ENCODE measurements at regions not wholly inside any gene's neighbourhood (a gene's known extent, or its start where the extent isn't known, plus 50 kb on each side); places are given as distances from the start of the nearest gene placed in this dataset.

- H3K4me1 ChIP-seq (ENCODE audit: insufficient read depth): no peaks in the 10 kb centered on the region
- DNase-seq (ENCODE audit: extremely low spot score): no peak
- H3K4me3 ChIP-seq (ENCODE audit: low read depth, low read length): no peak overlapping the region
- H3K36me3 ChIP-seq (ENCODE audit: insufficient read depth): no peaks in the 10 kb centered on the region
- no peak overlapping the region for H3K27ac ChIP-seq (ENCODE audit: low read depth)
Observed at GRCh38 chr6:104580452-104580851, 279.3 kb downstream of the HACE1 start.

- H3K36me3 ChIP-seq (ENCODE audit: insufficient read depth): no peaks in the 10 kb centered on the region
- H3K4me1 ChIP-seq (ENCODE audit: insufficient read depth): no peaks in the 10 kb centered on the region
- WGBS: 82% methylated on average over 5 of the region's 5 CpGs
- no peak overlapping the region for H3K4me3 ChIP-seq (ENCODE audit: low read depth, low read length)
- H3K27ac ChIP-seq (ENCODE audit: low read depth): no peak overlapping the region
- DNase-seq (ENCODE audit: extremely low spot score): no peak
Observed at GRCh38 chr6:104579310-104579863, 280.3 kb downstream of the HACE1 start.

GRCh38 chr6:104575536-104575935 is 284.2 kb downstream of the HACE1 start:
- no peak for DNase-seq (ENCODE audit: extremely low spot score)
- H3K4me1 ChIP-seq (ENCODE audit: insufficient read depth): no peaks in the 10 kb centered on the region
- H3K36me3 ChIP-seq (ENCODE audit: insufficient read depth): no peaks in the 10 kb centered on the region
- H3K27ac ChIP-seq (ENCODE audit: low read depth): no peak overlapping the region
- no peak overlapping the region for H3K4me3 ChIP-seq (ENCODE audit: low read depth, low read length)

GRCh38 chr6:104574135-104574750 is 285.5 kb downstream of the HACE1 start:
- DNase-seq (ENCODE audit: extremely low spot score): no peak
- H3K27ac ChIP-seq (ENCODE audit: low read depth): no peak overlapping the region
- H3K4me1 ChIP-seq (ENCODE audit: insufficient read depth): no peaks in the 10 kb centered on the region

GRCh38 chr6:104573350-104573749 is 286.4 kb downstream of the HACE1 start:
- 82% methylated on average over 3 of the region's 3 CpGs for WGBS
- Histone ChIP-seq H3K4me1 (ENCODE audit: insufficient read depth) (no peaks in the 10 kb centered on the region), H3K27ac (ENCODE audit: low read depth) (no peak overlapping the region), H3K4me3 (ENCODE audit: low read depth, low read length) (no peak overlapping the region), H3K36me3 (ENCODE audit: insufficient read depth) (no peaks in the 10 kb centered on the region)
- no peak for DNase-seq (ENCODE audit: extremely low spot score)

More at GRCh38 chr6:104574135-104574750, 285.5 kb downstream of the HACE1 start:
- 82% methylated on average over 1 of the region's 1 CpG for WGBS
- no peaks in the 10 kb centered on the region for H3K36me3 ChIP-seq (ENCODE audit: insufficient read depth)
- no peak overlapping the region for H3K4me3 ChIP-seq (ENCODE audit: low read depth, low read length)

GRCh38 chr6:104572901-104573300 is 286.8 kb downstream of the HACE1 start:
- WGBS: 57% methylated on average over 4 of the region's 4 CpGs
- H3K27ac ChIP-seq (ENCODE audit: low read depth): no peak overlapping the region

GRCh38 chr6:104566411-104566810 is 293.3 kb downstream of the HACE1 start:
- Histone ChIP-seq H3K27ac (ENCODE audit: low read depth) (no peak overlapping the region), H3K4me1 (ENCODE audit: insufficient read depth) (no peaks in the 10 kb centered on the region), H3K36me3 (ENCODE audit: insufficient read depth) (no peaks in the 10 kb centered on the region), H3K4me3 (ENCODE audit: low read depth, low read length) (no peak overlapping the region)
- WGBS: 81% methylated on average over 3 of the region's 3 CpGs
- no peak for DNase-seq (ENCODE audit: extremely low spot score)

More at GRCh38 chr6:104572901-104573300, 286.8 kb downstream of the HACE1 start:
- no peaks in the 10 kb centered on the region for H3K4me1 ChIP-seq (ENCODE audit: insufficient read depth)
- no peaks in the 10 kb centered on the region for H3K36me3 ChIP-seq (ENCODE audit: insufficient read depth)
- H3K4me3 ChIP-seq (ENCODE audit: low read depth, low read length): no peak overlapping the region
- no peak for DNase-seq (ENCODE audit: extremely low spot score)

GRCh38 chr6:104563306-104563705 is 296.4 kb downstream of the HACE1 start:
- Histone ChIP-seq H3K4me1 (ENCODE audit: insufficient read depth) (no peaks in the 10 kb centered on the region), H3K4me3 (ENCODE audit: low read depth, low read length) (no peak overlapping the region), H3K36me3 (ENCODE audit: insufficient read depth) (no peaks in the 10 kb centered on the region), H3K27ac (ENCODE audit: low read depth) (no peak overlapping the region)
- DNase-seq (ENCODE audit: extremely low spot score): no peak
- 82% methylated on average over 3 of the region's 3 CpGs for WGBS

GRCh38 chr6:104559435-104560202 is 300.1 kb downstream of the HACE1 start:
- no peaks in the 10 kb centered on the region for H3K4me1 ChIP-seq (ENCODE audit: insufficient read depth)
- DNase-seq (ENCODE audit: extremely low spot score): no peak
- no peak overlapping the region for H3K27ac ChIP-seq (ENCODE audit: low read depth)
- H3K36me3 ChIP-seq (ENCODE audit: insufficient read depth): no peaks in the 10 kb centered on the region
- WGBS: 84% methylated on average over 3 of the region's 3 CpGs
- no peak overlapping the region for H3K4me3 ChIP-seq (ENCODE audit: low read depth, low read length)

- Histone ChIP-seq H3K27ac (ENCODE audit: low read depth) (no peak overlapping the region), H3K36me3 (ENCODE audit: insufficient read depth) (no peaks in the 10 kb centered on the region), H3K4me3 (ENCODE audit: low read depth, low read length) (no peak overlapping the region), H3K4me1 (ENCODE audit: insufficient read depth) (no peaks in the 10 kb centered on the region)
- WGBS: 59% methylated on average over 3 of the region's 3 CpGs
- DNase-seq (ENCODE audit: extremely low spot score): no peak
Observed at GRCh38 chr6:104558746-104559145, 301.0 kb downstream of the HACE1 start.

- H3K4me3 ChIP-seq (ENCODE audit: low read depth, low read length): no peak overlapping the region
- no peak overlapping the region for H3K27ac ChIP-seq (ENCODE audit: low read depth)
- 67% methylated on average over 4 of the region's 4 CpGs for WGBS
- no peaks in the 10 kb centered on the region for H3K4me1 ChIP-seq (ENCODE audit: insufficient read depth)
- no peak for DNase-seq (ENCODE audit: extremely low spot score)
- no peaks in the 10 kb centered on the region for H3K36me3 ChIP-seq (ENCODE audit: insufficient read depth)
Observed at GRCh38 chr6:104548297-104548696, 311.4 kb downstream of the HACE1 start.

GRCh38 chr6:104541411-104541810 is 318.3 kb downstream of the HACE1 start:
- DNase-seq (ENCODE audit: extremely low spot score): no peak
- Histone ChIP-seq H3K4me3 (ENCODE audit: low read depth, low read length) (no peak overlapping the region), H3K4me1 (ENCODE audit: insufficient read depth) (no peaks in the 10 kb centered on the region), H3K36me3 (ENCODE audit: insufficient read depth) (no peaks in the 10 kb centered on the region), H3K27ac (ENCODE audit: low read depth) (no peak overlapping the region)
- 83% methylated on average over 1 of the region's 1 CpG for WGBS

- Histone ChIP-seq H3K36me3 (ENCODE audit: insufficient read depth) (no peaks in the 10 kb centered on the region), H3K27ac (ENCODE audit: low read depth) (no peak overlapping the region), H3K4me3 (ENCODE audit: low read depth, low read length) (no peak overlapping the region), H3K4me1 (ENCODE audit: insufficient read depth) (no peaks in the 10 kb centered on the region)
- DNase-seq (ENCODE audit: extremely low spot score): no peak
Observed at GRCh38 chr6:104540743-104541142, 319.0 kb downstream of the HACE1 start.

- no peak overlapping the region for H3K4me3 ChIP-seq (ENCODE audit: low read depth, low read length)
- DNase-seq (ENCODE audit: extremely low spot score): no peak
- H3K4me1 ChIP-seq (ENCODE audit: insufficient read depth): no peaks in the 10 kb centered on the region
- no peaks in the 10 kb centered on the region for H3K36me3 ChIP-seq (ENCODE audit: insufficient read depth)
- no peak overlapping the region for H3K27ac ChIP-seq (ENCODE audit: low read depth)
Observed at GRCh38 chr6:104539173-104539572, 320.5 kb downstream of the HACE1 start.
